DND-41 (cell line): ENCODE measurements at regions not wholly inside any gene's neighbourhood (a gene's known extent, or its start where the extent isn't known, plus 50 kb on each side); places are given as distances from the start of the nearest gene placed in this dataset.

Experiments
- ATAC-seq: fragments of 200-7000 bp; cut with Tn5 transposase; 3 replicates; pipeline ENCODE4 v1.9.1; 2021; ENCODE audit warnings: low read depth; ENCODE audit not compliant: insufficient read depth
- DNase-seq: peaks from one replicate; pipeline ENCODE4 v3.0.0-alpha.2; 2020
- H2AFZ ChIP-seq: 2 replicates; pipeline ENCODE4 v1.6.0; 2012; ENCODE audit warnings: low read depth, low read length
- H3K27ac ChIP-seq: 2 replicates; pipeline ENCODE4 v1.5.1; 2012; ENCODE audit warnings: low read length, inconsistent platforms
- H3K27me3 ChIP-seq: fragments of 200-600 bp; sonication (generic); 2 replicates; pipeline ENCODE4 v1.6.0; 2012; ENCODE audit warnings: low read length, mild to moderate bottlenecking, inconsistent platforms; ENCODE audit not compliant: insufficient read depth, poor library complexity
- H3K36me3 ChIP-seq: 2 replicates; pipeline ENCODE4 v1.5.1; 2012; ENCODE audit warnings: low read length, inconsistent platforms; ENCODE audit not compliant: insufficient read depth
- H3K4me1 ChIP-seq: 2 replicates; pipeline ENCODE4 v1.5.1; 2012; ENCODE audit warnings: mild to moderate bottlenecking, low read length; ENCODE audit not compliant: insufficient read depth
- H3K4me2 ChIP-seq: 2 replicates; pipeline ENCODE4 v1.6.0; 2012; ENCODE audit warnings: mild to moderate bottlenecking, moderate library complexity, low read length, inconsistent platforms; ENCODE audit not compliant: insufficient read depth
- H3K4me3 ChIP-seq, 2 experiments: fragments of 200-600 bp in 1 of 2; shearing (Covaris generic) in 1 of 2; 2 replicates each; pipeline ENCODE4 v1.5.1; 2012 to 2016; ENCODE audit warnings: inconsistent platforms in 2 of 2, low read length in 2 of 2, mild to moderate bottlenecking in 2 of 2, low read depth in 1 of 2, moderate library complexity in 1 of 2
- H3K79me2 ChIP-seq: 2 replicates; pipeline ENCODE4 v1.6.0; 2012; ENCODE audit warnings: low read length, inconsistent platforms; ENCODE audit not compliant: insufficient read depth
- H3K9ac ChIP-seq: 2 replicates; pipeline ENCODE4 v1.6.0; 2012; ENCODE audit warnings: low read depth, mild to moderate bottlenecking, inconsistent platforms, low read length, moderate library complexity
- H3K9me3 ChIP-seq: 2 replicates; pipeline ENCODE4 v1.5.1; 2012; ENCODE audit warnings: low read length, moderate library complexity, mild to moderate bottlenecking, inconsistent platforms; ENCODE audit not compliant: insufficient read depth, severe bottlenecking
- H4K20me1 ChIP-seq: 2 replicates; pipeline ENCODE4 v1.6.0; 2012; ENCODE audit warnings: low read length; ENCODE audit not compliant: insufficient read depth
- EZH2 ChIP-seq: IDR thresholded peaks from 3 replicates; pipeline ENCODE4 v1.6.1; 2012; ENCODE audit warnings: borderline replicate concordance, low read depth, mild to moderate bottlenecking, moderate library complexity, low read length, inconsistent platforms; ENCODE audit not compliant: severe bottlenecking
- TF ChIP-seq, protein P1 (sequence below): IDR thresholded peaks from 2 replicates; pipeline ENCODE4 v1.5.1; 2012; ENCODE audit warnings: borderline replicate concordance, low read length, moderate library complexity, mild to moderate bottlenecking; ENCODE audit not compliant: poor library complexity, severe bottlenecking; ENCODE audit errors: extremely low read depth

DNA sequence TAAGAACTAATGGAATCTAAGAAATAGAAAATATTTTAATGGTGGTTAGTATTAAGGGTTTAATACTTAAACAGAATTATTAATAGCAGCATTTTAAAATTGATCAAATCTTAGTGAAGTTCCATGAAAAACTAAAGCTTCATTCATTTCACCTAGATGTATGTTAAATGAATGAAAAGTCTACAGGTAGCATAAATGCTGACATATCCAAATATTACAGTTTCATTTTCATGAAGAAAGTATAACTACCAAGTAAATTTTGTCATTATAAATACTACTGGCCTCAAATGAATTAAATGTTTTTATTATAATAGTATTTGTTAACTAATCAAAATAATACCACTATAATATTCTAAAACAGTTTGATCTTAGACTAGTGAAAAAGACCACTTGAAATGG is 403.3 kb downstream of the LIG4 start:
- Histone ChIP-seq H4K20me1 (no peaks in the 10 kb centered on the region), H3K27ac (no peak overlapping the region), H2AFZ (no peak overlapping the region), H3K9me3 (no peaks in the 10 kb centered on the region), H3K4me3 (no peak overlapping the region), H3K4me1 (no peaks in the 10 kb centered on the region), H3K36me3 (no peaks in the 10 kb centered on the region), H3K4me2 (no peak overlapping the region), H3K79me2 (no peaks in the 10 kb centered on the region), H3K27me3 (no peaks in the 10 kb centered on the region), H3K9ac (no peak overlapping the region)
- ATAC-seq (no peak), DNase-seq (no peak)
- TF ChIP-seq, protein P1, sequence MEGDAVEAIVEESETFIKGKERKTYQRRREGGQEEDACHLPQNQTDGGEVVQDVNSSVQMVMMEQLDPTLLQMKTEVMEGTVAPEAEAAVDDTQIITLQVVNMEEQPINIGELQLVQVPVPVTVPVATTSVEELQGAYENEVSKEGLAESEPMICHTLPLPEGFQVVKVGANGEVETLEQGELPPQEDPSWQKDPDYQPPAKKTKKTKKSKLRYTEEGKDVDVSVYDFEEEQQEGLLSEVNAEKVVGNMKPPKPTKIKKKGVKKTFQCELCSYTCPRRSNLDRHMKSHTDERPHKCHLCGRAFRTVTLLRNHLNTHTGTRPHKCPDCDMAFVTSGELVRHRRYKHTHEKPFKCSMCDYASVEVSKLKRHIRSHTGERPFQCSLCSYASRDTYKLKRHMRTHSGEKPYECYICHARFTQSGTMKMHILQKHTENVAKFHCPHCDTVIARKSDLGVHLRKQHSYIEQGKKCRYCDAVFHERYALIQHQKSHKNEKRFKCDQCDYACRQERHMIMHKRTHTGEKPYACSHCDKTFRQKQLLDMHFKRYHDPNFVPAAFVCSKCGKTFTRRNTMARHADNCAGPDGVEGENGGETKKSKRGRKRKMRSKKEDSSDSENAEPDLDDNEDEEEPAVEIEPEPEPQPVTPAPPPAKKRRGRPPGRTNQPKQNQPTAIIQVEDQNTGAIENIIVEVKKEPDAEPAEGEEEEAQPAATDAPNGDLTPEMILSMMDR = no peak
- no peak for TF ChIP-seq EZH2

DNA sequence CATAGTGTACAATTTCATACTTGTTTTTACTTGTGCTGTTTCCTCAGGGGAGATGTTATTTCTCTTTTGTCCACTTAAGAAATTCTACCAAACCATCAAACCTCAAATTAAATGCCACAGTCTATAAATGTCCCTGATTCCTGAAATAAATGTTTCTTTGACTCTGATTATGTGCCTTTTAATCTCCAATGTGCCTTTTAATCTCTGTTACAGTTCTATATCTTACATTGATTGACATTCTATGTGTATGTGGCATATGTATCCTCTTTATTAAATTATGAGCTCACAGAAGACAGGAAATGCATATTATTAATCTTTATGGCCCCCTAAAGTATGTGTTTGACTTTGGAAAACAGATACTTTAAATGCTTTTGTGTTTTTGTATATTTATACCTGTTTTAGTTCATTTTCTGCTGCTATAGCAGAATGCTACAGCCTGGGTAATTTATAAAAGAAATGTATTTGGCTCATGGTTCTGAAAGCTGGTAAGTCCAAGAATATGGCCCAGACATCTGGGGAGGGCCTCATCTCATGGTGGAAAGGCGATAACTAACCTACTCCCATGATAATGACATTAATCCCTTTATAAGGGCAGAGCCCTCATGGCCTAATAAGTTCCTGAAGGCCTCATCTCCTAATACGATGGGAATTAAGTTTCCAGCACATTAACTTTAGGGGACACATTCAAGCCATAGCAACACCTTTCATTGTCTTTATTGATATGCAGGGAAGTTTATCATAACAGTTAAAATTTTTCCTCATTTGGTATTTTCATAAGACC is 403.9 kb downstream of the LIG4 start:
- DNase-seq = no peak
- no peaks in the 10 kb centered on the region for H3K79me2 ChIP-seq
- no peaks in the 10 kb centered on the region for H3K36me3 ChIP-seq
- H3K27ac ChIP-seq = no peak overlapping the region
- H3K4me3 ChIP-seq = no peak overlapping the region
- TF ChIP-seq, protein P1 = no peak
- no peak for TF ChIP-seq EZH2
- no peak overlapping the region for H3K9ac ChIP-seq
- no peaks in the 10 kb centered on the region for H4K20me1 ChIP-seq
- H3K4me1 ChIP-seq = no peaks in the 10 kb centered on the region
- H3K9me3 ChIP-seq = no peaks in the 10 kb centered on the region
- no peak overlapping the region for H3K4me2 ChIP-seq
- H3K27me3 ChIP-seq = no peaks in the 10 kb centered on the region
- no peak overlapping the region for H2AFZ ChIP-seq
- no peak for ATAC-seq

DNA sequence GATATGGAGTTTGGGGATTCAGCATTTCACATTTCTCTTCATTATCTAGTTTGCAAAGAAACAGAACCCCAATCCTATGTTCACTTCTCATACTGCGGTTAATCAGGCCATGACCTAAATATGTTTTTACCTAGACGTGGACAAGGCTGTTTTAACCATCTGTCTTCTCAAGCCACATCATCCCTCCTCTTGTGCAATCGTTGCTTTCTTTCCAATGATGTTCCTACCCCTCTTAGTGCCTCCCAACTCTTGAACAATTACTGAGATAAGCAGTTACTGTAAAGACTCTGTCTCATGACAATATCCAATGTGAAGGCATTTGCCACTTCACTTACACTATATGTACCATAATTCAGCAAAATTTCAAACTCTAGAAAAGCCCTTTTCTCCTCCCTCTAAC is 406.2 kb downstream of the LIG4 start:
- no peak overlapping the region for H3K4me3 ChIP-seq
- H3K9me3 ChIP-seq = no peaks in the 10 kb centered on the region
- H2AFZ ChIP-seq = no peak overlapping the region
- no peak overlapping the region for H3K9ac ChIP-seq
- no peaks in the 10 kb centered on the region for H4K20me1 ChIP-seq
- H3K79me2 ChIP-seq = no peaks in the 10 kb centered on the region
- no peaks in the 10 kb centered on the region for H3K4me1 ChIP-seq
- H3K27me3 ChIP-seq = no peaks in the 10 kb centered on the region
- no peak overlapping the region for H3K4me2 ChIP-seq
- no peak for ATAC-seq
- H3K27ac ChIP-seq = no peak overlapping the region
- no peak for DNase-seq
- TF ChIP-seq, protein P1 = no peak
- no peak for TF ChIP-seq EZH2
- H3K36me3 ChIP-seq = no peaks in the 10 kb centered on the region
